MM.1S (cell line): ENCODE measurements at regions not wholly inside any gene's neighbourhood (a gene's known extent, or its start where the extent isn't known, plus 50 kb on each side); places are given as distances from the start of the nearest gene placed in this dataset.

Source experiments
- CTCF ChIP-seq: fragments of 300-600 bp; sonication (generic); IDR thresholded peaks from 2 replicates; pipeline ENCODE4 v1.5.1; 2016; ENCODE audit warnings: antibody characterized with exemption, low read length, mixed read lengths
- EZH2 ChIP-seq: fragments of 300-600 bp; sonication (generic); optimal IDR thresholded peaks from 2 replicates; pipeline ENCODE3; 2017; ENCODE audit warnings: low read depth, mild to moderate bottlenecking, antibody characterized with exemption, low read length, mixed read lengths
- EZH2phosphoT487 ChIP-seq: fragments of 300-600 bp; sonication (generic); IDR thresholded peaks from 2 replicates; pipeline ENCODE4 v1.6.1; 2018; ENCODE audit warnings: antibody characterized with exemption, low read length

GRCh38 chr3:43838877-43839276 lies 148.1 kb downstream of the ABHD5 start:
- TF ChIP-seq CTCF: peak; percentile 42
- TF ChIP-seq EZH2phosphoT487: no peak
- no peak for TF ChIP-seq EZH2
